ENCODE measurements at regions not wholly inside any gene's neighbourhood (a gene's known extent, or its start where the extent isn't known, plus 50 kb on each side); places are given as distances from the start of the nearest gene placed in this dataset.

GRCh38 chr9:104417296-104417695 lies 86.8 kb upstream of the OR13F1 start:
- intact Hi-C loops (cut with DNase I): no loop called here
- WGBS, 2 donors: 64 to 80% methylated on average over 1 of the region's 1 CpG

GRCh38 chr9:104429031-104429546 lies 75.0 kb upstream of the OR13F1 start:
- intact Hi-C loops (cut with DNase I): no loop called here
- 30% methylated on average over 2 of the region's 2 CpGs; no CpG with 5 or more reads in 1 of the 2 donors for WGBS, 2 donors
- no peak for DNase-seq
- no peak overlapping the region for H3K4me3 ChIP-seq
- peaks cover 0 to 4% (median 0%) of the 10 kb centered on the region in 3 donors for H3K9me3 ChIP-seq
- H3K36me3 ChIP-seq: no peaks in the 10 kb centered on the region
- H3K27ac ChIP-seq: no peak overlapping the region
- H3K27me3 ChIP-seq: no peaks in the 10 kb centered on the region
- TF ChIP-seq CTCF (IDR thresholded peaks at IDR 0.05) (no peak), POLR2A (IDR thresholded peaks at IDR 0.05) (no peak)
- H3K4me1 ChIP-seq: no peaks in the 10 kb centered on the region

More at GRCh38 chr9:104417296-104417695, 86.8 kb upstream of the OR13F1 start:
- Histone ChIP-seq H3K27me3 (no peaks in the 10 kb centered on the region), H3K4me3 (no peak overlapping the region), H3K9me3 (no peaks in the 10 kb centered on the region), H3K36me3 (no peaks in the 10 kb centered on the region), H3K4me1 (no peaks in the 10 kb centered on the region), H3K27ac (no peak overlapping the region)
- DNase-seq: no peak
- TF ChIP-seq POLR2A (IDR thresholded peaks at IDR 0.05): no peak
- TF ChIP-seq CTCF (IDR thresholded peaks at IDR 0.05): no peak

GRCh38 chr9:104435059-104435458 lies 69.0 kb upstream of the OR13F1 start:
- TF ChIP-seq POLR2A (IDR thresholded peaks at IDR 0.05) (no peak), CTCF (IDR thresholded peaks at IDR 0.05) (no peak)
- Histone ChIP-seq H3K27me3 (no peaks in the 10 kb centered on the region), H3K4me1 (no peaks in the 10 kb centered on the region), H3K36me3 (no peaks in the 10 kb centered on the region), H3K27ac (no peak overlapping the region), H3K9me3 (no peaks in the 10 kb centered on the region), H3K4me3 (no peak overlapping the region)
- no peak for DNase-seq
- WGBS, 2 donors: 66 to 91% methylated on average over 4 of the region's 4 CpGs
- intact Hi-C loops (cut with DNase I): no loop called here

- H3K4me3 ChIP-seq: no peak overlapping the region
- DNase-seq: no peak
- no peak overlapping the region for H3K27ac ChIP-seq
- no peaks in the 10 kb centered on the region for H3K4me1 ChIP-seq
- H3K36me3 ChIP-seq: no peaks in the 10 kb centered on the region
- intact Hi-C loops (cut with DNase I): no loop called here
- no peak for TF ChIP-seq POLR2A (IDR thresholded peaks at IDR 0.05)
- no peak for TF ChIP-seq CTCF (IDR thresholded peaks at IDR 0.05)
- H3K9me3 ChIP-seq: no peaks in the 10 kb centered on the region
- H3K27me3 ChIP-seq: no peaks in the 10 kb centered on the region
- WGBS, 2 donors: 58 to 62% methylated on average over 5 of the region's 5 CpGs
These were observed 56.0 kb upstream of the OR13F1 start for GRCh38 chr9:104448036-104448435.

Data from esophagus squamous epithelium (tissue), 5 donors.